Suppressor macrophage treated with lipopolysaccharide for 4 hours (primary cell): ENCODE measurements at regions not wholly inside any gene's neighbourhood (a gene's known extent, or its start where the extent isn't known, plus 50 kb on each side); places are given as distances from the start of the nearest gene placed in this dataset.

Experiments
- DNase-seq: peaks from one replicate; pipeline ENCODE4 v3.0.0-alpha.2; 2020

- DNase-seq, result no peak
Measured at GRCh38 chr9:87211669-87212068, 264.4 kb upstream of the GAS1 start.

- DNase-seq, result no peak
Measured at GRCh38 chr9:87212605-87213021, 265.3 kb upstream of the GAS1 start.

- peak; percentile 1 for DNase-seq
Measured at GRCh38 chr9:87213948-87214347, 266.6 kb upstream of the GAS1 start.

GRCh38 chr9:87214991-87215390 is 267.7 kb upstream of the GAS1 start:
- DNase-seq, result no peak

- DNase-seq, result no peak
Measured at GRCh38 chr9:87216036-87216435, 268.7 kb upstream of the GAS1 start.

GRCh38 chr9:87216897-87217455 is 269.7 kb upstream of the GAS1 start:
- DNase-seq, result no peak

DNA sequence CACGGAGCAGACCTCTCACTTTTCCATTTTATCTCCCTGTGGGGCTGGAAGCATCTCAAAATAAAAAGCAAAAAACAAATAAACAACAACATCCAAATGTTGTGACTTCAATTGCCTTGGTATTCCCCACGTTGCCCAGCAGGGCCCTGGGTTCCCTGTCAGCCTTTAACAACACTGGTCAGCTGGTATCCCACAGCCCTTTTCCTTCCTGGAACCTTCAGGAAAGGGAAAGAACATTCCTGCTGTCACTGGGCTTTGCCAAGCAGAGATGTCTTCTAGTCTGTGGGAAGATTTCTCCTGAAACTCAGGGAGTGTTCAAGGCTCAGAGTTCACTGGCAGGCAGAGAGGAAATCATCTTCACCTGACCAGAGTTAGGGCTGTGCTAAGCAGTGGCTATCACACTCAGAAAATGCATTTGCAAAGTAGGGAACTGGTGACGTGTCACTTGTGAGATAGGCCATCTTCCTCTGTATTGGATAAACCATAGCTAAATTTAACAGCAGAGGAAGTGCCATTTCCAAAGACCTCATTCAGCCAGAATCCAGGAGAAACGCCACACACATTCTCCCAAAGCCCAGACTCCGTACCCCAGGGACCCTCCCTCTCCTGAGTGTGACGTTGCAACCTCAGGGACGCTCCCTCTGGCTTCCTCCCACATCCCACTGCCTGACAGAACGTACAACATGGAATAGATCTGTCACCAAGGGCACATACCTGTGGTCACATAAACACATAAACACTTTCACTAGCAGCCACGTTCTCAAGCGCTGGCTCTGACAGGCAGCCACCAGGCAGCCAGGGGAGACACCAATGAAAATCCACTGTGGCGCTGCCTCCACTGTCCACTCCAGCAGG is 274.0 kb upstream of the DAPK1 start:
- DNase-seq, result no peak

GRCh38 chr9:87226896-87227295 is 270.8 kb upstream of the DAPK1 start:
- DNase-seq, result no peak

DNA sequence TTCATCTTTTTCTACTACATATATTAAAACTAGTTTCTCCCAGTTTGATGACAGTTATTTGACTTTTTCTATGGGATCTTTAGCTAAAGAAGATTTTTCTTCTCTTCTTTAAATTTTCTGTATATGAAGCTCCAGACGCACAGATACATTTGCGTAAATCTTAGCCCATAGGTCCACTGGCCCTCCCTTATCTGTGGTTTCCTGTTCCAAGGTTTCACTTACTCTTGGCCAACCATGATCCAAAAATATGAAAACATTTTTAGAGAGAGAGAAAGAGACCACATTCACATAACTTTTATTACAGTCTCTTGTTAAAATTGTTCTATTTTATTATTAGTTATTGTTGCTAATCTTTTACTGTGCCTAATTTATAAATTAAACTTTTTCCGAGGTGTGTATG is 270.2 kb upstream of the DAPK1 start:
- no peak for DNase-seq

GRCh38 chr9:87229108-87229507 is 268.6 kb upstream of the DAPK1 start:
- DNase-seq, result no peak

GRCh38 chr9:87233431-87233830 is 264.2 kb upstream of the DAPK1 start:
- no peak for DNase-seq

GRCh38 chr9:87233899-87234455 is 263.7 kb upstream of the DAPK1 start:
- no peak for DNase-seq

- no peak for DNase-seq
Measured at GRCh38 chr9:87234854-87235253, 262.8 kb upstream of the DAPK1 start.

GRCh38 chr9:87236546-87236945 is 261.1 kb upstream of the DAPK1 start:
- DNase-seq, result no peak

DNA sequence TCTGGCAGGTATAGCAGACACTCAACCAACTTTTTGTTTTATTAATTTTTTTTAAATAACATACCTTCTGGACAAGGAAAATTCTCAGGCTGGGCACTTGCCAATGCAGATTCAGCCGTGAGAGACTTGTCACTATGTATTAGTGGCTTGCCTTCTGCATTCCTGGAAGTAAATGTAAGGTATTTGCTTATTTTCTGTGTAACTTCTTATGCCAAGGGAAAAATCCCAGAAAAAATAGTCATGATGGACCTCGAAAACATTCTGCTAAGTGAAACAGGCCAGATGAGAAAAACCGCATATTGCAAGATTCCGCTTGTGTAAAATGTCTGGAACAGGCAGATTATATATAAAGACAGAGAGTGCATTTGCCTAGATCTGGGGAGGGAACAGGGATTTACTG is 260.3 kb upstream of the DAPK1 start:
- no peak for DNase-seq

DNA sequence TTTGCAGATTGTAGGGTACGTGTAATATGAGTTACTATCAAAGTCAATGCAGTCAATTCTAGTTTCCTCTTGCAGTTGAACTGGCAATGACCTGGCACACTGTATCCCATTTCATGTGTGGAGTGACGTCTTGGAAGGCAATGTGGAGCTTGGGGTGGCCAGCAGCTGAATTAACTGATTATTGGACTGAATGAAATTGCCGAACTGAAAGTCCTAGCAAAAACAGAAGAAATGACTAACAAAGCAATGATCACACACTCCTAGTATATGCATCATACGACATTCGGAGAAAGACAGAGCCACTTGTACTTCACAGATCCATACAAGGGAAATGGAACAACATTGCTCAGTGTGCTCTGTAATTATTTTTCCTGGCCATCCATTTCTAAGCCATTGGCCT is 259.1 kb upstream of the DAPK1 start:
- DNase-seq, result no peak

DNA sequence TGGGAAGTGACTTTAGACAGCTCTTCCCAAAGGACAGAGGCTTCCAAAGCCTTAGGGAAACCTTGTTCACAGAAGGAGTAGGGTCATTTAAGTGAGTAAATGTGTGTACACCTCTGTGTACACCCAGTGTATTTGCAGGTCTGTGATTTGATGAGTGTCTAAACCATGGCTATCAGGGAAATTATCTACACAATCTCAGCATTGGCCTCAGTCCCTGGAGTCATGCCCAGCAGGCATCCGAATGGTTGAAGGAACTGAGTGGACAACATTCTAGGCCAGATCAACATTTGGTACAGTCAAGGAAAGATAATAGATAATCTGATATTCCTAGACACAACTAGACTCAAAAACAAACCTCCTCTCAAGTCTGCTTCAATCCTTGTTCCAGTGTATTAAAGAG is 258.4 kb upstream of the DAPK1 start:
- no peak for DNase-seq

DNA sequence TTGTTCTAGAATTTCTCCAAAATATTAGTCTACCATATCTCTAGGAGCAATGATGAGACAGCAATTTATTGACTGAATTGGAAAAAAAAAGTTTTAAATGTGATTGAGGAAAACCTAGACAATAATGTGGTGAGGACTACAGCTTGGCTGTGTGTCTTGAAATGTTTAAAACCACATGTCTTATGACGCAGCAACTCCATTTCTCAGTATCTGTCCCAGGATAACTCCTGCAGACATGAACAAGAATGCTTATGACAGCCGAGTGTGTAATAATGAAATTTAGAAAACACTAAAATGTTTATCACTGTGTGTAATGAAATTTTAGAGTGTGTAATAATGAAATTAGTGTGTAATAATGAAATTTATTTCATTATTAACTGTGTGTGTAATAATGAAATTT is 254.1 kb upstream of the DAPK1 start:
- no peak for DNase-seq

GRCh38 chr9:87245271-87245670 is 252.4 kb upstream of the DAPK1 start:
- DNase-seq, result peak; percentile 1

DNA sequence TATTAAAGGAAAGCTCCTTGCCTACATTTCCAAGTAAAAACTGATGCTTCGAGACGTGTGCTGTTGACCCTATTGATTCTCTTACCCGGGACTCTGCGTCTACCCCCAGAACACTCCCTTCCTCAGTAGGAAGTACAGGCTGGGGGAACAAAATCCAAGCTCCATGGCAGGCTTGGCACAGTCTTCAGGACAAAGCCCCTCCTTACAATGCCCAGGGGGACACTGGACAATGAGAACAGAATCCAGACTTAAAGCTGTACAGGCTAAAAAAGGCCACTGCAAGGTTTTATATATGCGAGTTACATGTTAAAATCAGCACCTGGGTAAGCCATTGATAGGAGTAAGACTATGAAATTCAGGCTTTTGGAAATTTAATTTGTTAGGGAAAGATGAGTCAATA is 250.6 kb upstream of the DAPK1 start:
- no peak for DNase-seq

GRCh38 chr9:87249029-87249428 is 248.6 kb upstream of the DAPK1 start:
- DNase-seq, result no peak

DNA sequence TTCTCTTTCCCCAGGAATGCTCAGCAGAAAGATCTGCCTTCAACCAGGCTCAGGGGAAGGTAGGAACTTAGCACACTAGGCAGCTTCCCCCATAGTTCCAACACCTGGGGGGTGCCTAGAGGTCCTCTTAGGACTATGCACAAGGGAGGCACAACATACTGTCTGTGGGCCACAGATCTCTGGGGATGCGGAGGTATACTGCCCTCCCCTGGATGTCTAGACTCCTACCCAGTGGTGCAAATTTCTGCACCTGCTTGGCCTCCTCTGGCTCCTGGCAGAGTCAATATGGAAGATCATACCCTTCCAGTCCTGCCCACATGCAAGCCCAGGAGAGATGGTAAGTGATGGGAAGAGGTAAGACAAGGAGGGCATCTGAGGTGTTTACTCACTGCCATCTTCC is 247.5 kb upstream of the DAPK1 start:
- DNase-seq, result no peak

DNA sequence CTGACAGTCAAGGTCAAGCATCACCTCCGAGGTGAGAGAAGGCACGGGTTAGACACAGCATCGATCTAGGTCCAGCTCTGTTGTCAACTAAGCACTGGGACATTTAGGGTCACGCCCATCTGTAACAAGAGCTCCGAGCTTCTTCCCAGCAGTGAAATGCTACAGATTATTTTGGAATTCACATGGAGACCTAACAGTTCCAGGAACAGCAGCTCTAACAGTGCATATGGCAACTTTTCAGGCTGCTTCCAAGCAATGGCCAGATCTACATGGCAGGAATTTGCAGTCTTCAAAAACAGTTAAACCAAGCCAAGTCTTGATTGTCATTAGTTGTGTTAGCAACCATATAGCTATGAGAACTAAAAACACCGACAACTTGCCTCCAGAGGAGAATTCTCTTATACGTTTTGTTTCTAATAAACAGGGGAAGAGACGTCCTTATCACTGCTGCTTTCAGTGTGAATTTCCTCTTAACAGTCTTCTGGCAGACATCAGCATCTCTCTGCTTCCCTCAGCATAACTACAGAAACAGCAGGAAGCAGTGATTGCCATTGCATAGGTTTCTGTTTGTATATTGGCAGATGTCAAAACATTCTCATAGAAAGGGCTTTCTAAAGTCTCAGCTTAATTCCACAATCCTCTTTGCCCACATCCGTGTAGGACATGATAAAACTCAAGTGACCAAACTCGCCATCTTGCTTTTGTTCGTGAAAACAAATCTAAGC is 242.1 kb upstream of the DAPK1 start:
- DNase-seq, result no peak

GRCh38 chr9:87256973-87257372 is 240.7 kb upstream of the DAPK1 start:
- no peak for DNase-seq
